Endodermal cell (in vitro differentiated cells): ENCODE measurements at regions not wholly inside any gene's neighbourhood (a gene's known extent, or its start where the extent isn't known, plus 50 kb on each side); places are given as distances from the start of the nearest gene placed in this dataset.

Experiments used
- DNase-seq: peaks from one replicate; pipeline ENCODE4 v3.0.0-alpha.2; 2017
- H3K27ac ChIP-seq: 2 replicates; pipeline ENCODE4 v1.5.1; 2013; ENCODE audit warnings: mild to moderate bottlenecking, low read depth, low read length, moderate library complexity
- H3K27me3 ChIP-seq: 2 replicates; pipeline ENCODE4 v1.6.1; 2013; ENCODE audit warnings: mild to moderate bottlenecking, low read length, moderate library complexity; ENCODE audit not compliant: insufficient read depth, control insufficient read depth, poor library complexity, severe bottlenecking
- H3K36me3 ChIP-seq: 2 replicates; pipeline ENCODE4 v1.7.0; 2013; ENCODE audit warnings: mild to moderate bottlenecking, low read length, moderate library complexity; ENCODE audit not compliant: control insufficient read depth, insufficient read depth
- H3K4me1 ChIP-seq: one replicate; pipeline ENCODE4 v1.7.0; 2013; ENCODE audit warnings: low read length; ENCODE audit not compliant: control insufficient read depth, insufficient read depth
- H3K4me3 ChIP-seq: 2 replicates; pipeline ENCODE4 v1.5.1; 2013; ENCODE audit warnings: mild to moderate bottlenecking, low read length, moderate library complexity
- H3K9ac ChIP-seq: 2 replicates; pipeline ENCODE4 v1.6.1; 2013; ENCODE audit warnings: mild to moderate bottlenecking, low read length, moderate library complexity; ENCODE audit not compliant: poor library complexity, severe bottlenecking; ENCODE audit errors: extremely low read depth
- H3K9me3 ChIP-seq: 2 replicates; pipeline ENCODE4 v1.6.1; 2013; ENCODE audit warnings: mild to moderate bottlenecking, low read length, moderate library complexity; ENCODE audit not compliant: control insufficient read depth
- H3K27ac Mint-ChIP-seq: 2 replicates; pipeline ENCODE4 v1.8.0; 2020; ENCODE audit warnings: mixed read lengths
- H3K27me3 Mint-ChIP-seq: 2 replicates; pipeline ENCODE4 v1.8.0; 2021; ENCODE audit warnings: mild to moderate bottlenecking, mixed read lengths; ENCODE audit not compliant: insufficient read depth
- H3K36me3 Mint-ChIP-seq: 2 replicates; pipeline ENCODE4 v1.8.0; 2020; ENCODE audit warnings: low read depth, mixed read lengths
- H3K4me1 Mint-ChIP-seq: 2 replicates; pipeline ENCODE4 v1.8.0; 2020; ENCODE audit warnings: mixed read lengths
- H3K4me3 Mint-ChIP-seq: 2 replicates; pipeline ENCODE4 v1.8.0; 2020; ENCODE audit warnings: mild to moderate bottlenecking, moderate library complexity, mixed read lengths
- H3K9me3 Mint-ChIP-seq: 2 replicates; pipeline ENCODE4 v1.8.0; 2020; ENCODE audit warnings: mild to moderate bottlenecking, mixed read lengths
- CTCF ChIP-seq: fragments of 200-600 bp; sonication (generic); conservative IDR thresholded peaks from 2 replicates; pipeline ENCODE4 v1.5.0; 2021; ENCODE audit warnings: antibody characterized with exemption, mild to moderate bottlenecking
- WGBS, 2 experiments: methylation state at CpG; one replicate each; pipeline versions ENCODE4 v1.1.5 to v1.1.7; 2013; ENCODE audit warnings: missing lambda C conversion rate in 2 of 2, mixed read lengths in 1 of 2; ENCODE audit not compliant: insufficient coverage in 1 of 2, insufficient read length in 1 of 2; 5-methylcytosine and 5-hydroxymethylcytosine counted together

- Histone ChIP-seq H3K4me3 (no peak overlapping the region), H3K27me3 (no peaks in the 10 kb centered on the region), H3K9me3 (peaks cover 9% of the 10 kb centered on the region), H3K27ac (no peak overlapping the region), H3K36me3 (no peaks in the 10 kb centered on the region), H3K9ac (no peak overlapping the region), H3K4me1 (peaks cover 4% of the 10 kb centered on the region)
- H3K27ac Mint-ChIP-seq: no peak overlapping the region
- H3K36me3 Mint-ChIP-seq: peaks cover 6% of the 10 kb centered on the region
- H3K9me3 Mint-ChIP-seq: peaks cover 21% of the 10 kb centered on the region
- WGBS, 2 experiments: 90 to 100% methylated on average over 1 of the region's 1 CpG
- H3K4me1 Mint-ChIP-seq: peaks cover 14% of the 10 kb centered on the region
- H3K27me3 Mint-ChIP-seq: no peaks in the 10 kb centered on the region
- no peak for DNase-seq
- TF ChIP-seq CTCF: no peak
- H3K4me3 Mint-ChIP-seq: no peak overlapping the region
Measured at GRCh38 chr3:8189051-8189450, 312.6 kb upstream of the LMCD1 start.

- Histone ChIP-seq H3K9ac (no peak overlapping the region), H3K27me3 (no peaks in the 10 kb centered on the region), H3K9me3 (peaks cover 9% of the 10 kb centered on the region), H3K36me3 (no peaks in the 10 kb centered on the region), H3K4me3 (no peak overlapping the region), H3K27ac (no peak overlapping the region), H3K4me1 (no peaks in the 10 kb centered on the region)
- no peak for TF ChIP-seq CTCF
- Mint-ChIP-seq H3K27me3 (no peaks in the 10 kb centered on the region), H3K4me1 (peaks cover 11% of the 10 kb centered on the region), H3K36me3 (peaks cover 5% of the 10 kb centered on the region), H3K9me3 (peaks cover 21% of the 10 kb centered on the region), H3K27ac (no peak overlapping the region), H3K4me3 (no peak overlapping the region)
- WGBS, 2 experiments: 90 to 96% methylated on average over 1 of the region's 1 CpG
- no peak for DNase-seq
Measured at GRCh38 chr3:8191406-8191805, 310.2 kb upstream of the LMCD1 start.

- no peak for DNase-seq
- H3K27me3 Mint-ChIP-seq: no peaks in the 10 kb centered on the region
- Histone ChIP-seq H3K9ac (no peak overlapping the region), H3K4me1 (peaks cover 3% of the 10 kb centered on the region), H3K27ac (no peak overlapping the region), H3K4me3 (no peak overlapping the region), H3K9me3 (no peaks in the 10 kb centered on the region), H3K36me3 (no peaks in the 10 kb centered on the region), H3K27me3 (no peaks in the 10 kb centered on the region)
- WGBS, 2 experiments: 93% methylated on average over 2 of the region's 2 CpGs; no CpG with 5 or more reads in 1 of the 2 experiments
- H3K9me3 Mint-ChIP-seq: peaks cover under 1% of the 10 kb centered on the region
- H3K4me1 Mint-ChIP-seq: peaks cover 22% of the 10 kb centered on the region
- H3K27ac Mint-ChIP-seq: no peak overlapping the region
- H3K36me3 Mint-ChIP-seq: no peaks in the 10 kb centered on the region
- H3K4me3 Mint-ChIP-seq: no peak overlapping the region
- no peak for TF ChIP-seq CTCF
Measured at GRCh38 chr3:8197384-8197783, 304.2 kb upstream of the LMCD1 start.
